C4-2B (cell line): ENCODE measurements at regions not wholly inside any gene's neighbourhood (a gene's known extent, or its start where the extent isn't known, plus 50 kb on each side); places are given as distances from the start of the nearest gene placed in this dataset.

Source experiments
- CTCF ChIP-seq: fragments of 450-650 bp; conservative IDR thresholded peaks from 2 replicates; pipeline ENCODE4 v1.5.1; 2017; ENCODE audit warnings: mild to moderate bottlenecking
- ZFX ChIP-seq: fragments of 450-650 bp; IDR thresholded peaks from 2 replicates; pipeline ENCODE4 v1.6.1; 2017

GRCh38 chr5:116898917-116899316 is 324.3 kb upstream of the SEMA6A start:
- no peak for TF ChIP-seq CTCF
- no peak for TF ChIP-seq ZFX
